Fibroblast of villous mesenchyme (primary cell): ENCODE measurements at regions not wholly inside any gene's neighbourhood (a gene's known extent, or its start where the extent isn't known, plus 50 kb on each side); places are given as distances from the start of the nearest gene placed in this dataset.
A peak's percentile ranks its signal among the peaks of the same experiment; 100 is the strongest.

Source experiments
- DNase-seq: peaks from one replicate; pipeline ENCODE4 v3.0.0-alpha.2; 2010; ENCODE audit warnings: low read depth
- H3K4me3 ChIP-seq: 2 replicates; pipeline ENCODE4 v1.5.1; 2011; ENCODE audit warnings: low read depth, mild to moderate bottlenecking, low read length
- CTCF ChIP-seq: IDR thresholded peaks from 2 replicates; pipeline ENCODE4 v1.5.1; 2012; ENCODE audit warnings: low read depth, mild to moderate bottlenecking, low read length; ENCODE audit not compliant: insufficient read depth

GRCh38 chr18:33951031-33951430, 273.7 kb downstream of the NOL4 start:
- DNase-seq = no peak
- H3K4me3 ChIP-seq = no peak overlapping the region

GRCh38 chr18:33946336-33946735, 278.4 kb downstream of the NOL4 start:
- no peak overlapping the region for H3K4me3 ChIP-seq
- no peak for TF ChIP-seq CTCF
- no peak for DNase-seq

More at GRCh38 chr18:33951031-33951430, 273.7 kb downstream of the NOL4 start:
- TF ChIP-seq CTCF = no peak

- TF ChIP-seq CTCF = no peak
- no peak for DNase-seq
- H3K4me3 ChIP-seq = no peak overlapping the region
These were observed 280.2 kb downstream of the NOL4 start for GRCh38 chr18:33944493-33944892.

- TF ChIP-seq CTCF = no peak
- no peak for DNase-seq
- no peak overlapping the region for H3K4me3 ChIP-seq
These were observed 287.4 kb downstream of the NOL4 start for GRCh38 chr18:33937270-33937816.

- H3K4me3 ChIP-seq = no peak overlapping the region
- no peak for TF ChIP-seq CTCF
- DNase-seq = no peak
These were observed 290.5 kb downstream of the NOL4 start for GRCh38 chr18:33934258-33934657.

- peak; percentile 5 for DNase-seq
- no peak for TF ChIP-seq CTCF
- no peak overlapping the region for H3K4me3 ChIP-seq
These were observed 296.5 kb downstream of the NOL4 start for GRCh38 chr18:33928231-33928630.

GRCh38 chr18:33924576-33924975, 300.1 kb downstream of the NOL4 start:
- TF ChIP-seq CTCF = no peak
- H3K4me3 ChIP-seq = no peak overlapping the region
- no peak for DNase-seq
